OCI-LY1 (cell line): ENCODE measurements at regions not wholly inside any gene's neighbourhood (a gene's known extent, or its start where the extent isn't known, plus 50 kb on each side); places are given as distances from the start of the nearest gene placed in this dataset.
"Not testable (repeated sequence)": the region's sequence is repeated elsewhere in the genome, so short reads cannot be mapped to it uniquely, and the experiment has no call there.

Source experiments
- H2AFZ ChIP-seq: fragments of 200-600 bp; sonication (generic), shearing (Covaris generic); 2 replicates; pipeline ENCODE4 v1.6.0; 2014; ENCODE audit warnings: antibody characterized with exemption, mild to moderate bottlenecking, low read length
- H3F3A ChIP-seq: fragments of 200-600 bp; sonication (generic), shearing (Covaris generic); 2 replicates; pipeline ENCODE4 v1.6.0; 2014; ENCODE audit warnings: mild to moderate bottlenecking, antibody characterized with exemption, low read length, moderate library complexity; ENCODE audit not compliant: insufficient read depth
- H3K27ac ChIP-seq: fragments of 200-600 bp; sonication (generic); 2 replicates; pipeline ENCODE4 v1.5.1; 2014; ENCODE audit warnings: low read length, mixed run types, mild to moderate bottlenecking, low read depth; ENCODE audit not compliant: poor library complexity, severe bottlenecking
- H3K27me3 ChIP-seq: fragments of 200-600 bp; sonication (generic); 2 replicates; pipeline ENCODE4 v1.6.0; 2014; ENCODE audit warnings: antibody characterized with exemption, mild to moderate bottlenecking, low read length, moderate library complexity; ENCODE audit not compliant: insufficient read depth
- H3K36me3 ChIP-seq: fragments of 200-600 bp; sonication (generic); 2 replicates; pipeline ENCODE4 v1.6.1; 2014; ENCODE audit warnings: mild to moderate bottlenecking, antibody characterized with exemption, low read length, moderate library complexity, mixed read lengths; ENCODE audit not compliant: insufficient read depth
- H3K4me1 ChIP-seq: fragments of 200-600 bp; sonication (generic); 2 replicates; pipeline ENCODE4 v1.5.1; 2014; ENCODE audit warnings: mild to moderate bottlenecking, low read length, moderate library complexity; ENCODE audit not compliant: insufficient read depth, severe bottlenecking
- H3K4me2 ChIP-seq: fragments of 200-600 bp; sonication (generic), shearing (Covaris generic); 2 replicates; pipeline ENCODE4 v1.6.1; 2014; ENCODE audit warnings: low read length
- H3K4me3 ChIP-seq: fragments of 200-600 bp; sonication (generic); 2 replicates; pipeline ENCODE4 v1.5.1; 2014; ENCODE audit warnings: low read length, low read depth, mild to moderate bottlenecking, mixed read lengths; ENCODE audit not compliant: poor library complexity, severe bottlenecking
- H3K79me2 ChIP-seq: fragments of 200-600 bp; shearing (Covaris generic); 2 replicates; pipeline ENCODE4 v1.6.1; 2016; ENCODE audit warnings: mixed run types, low read length, mixed read lengths; ENCODE audit not compliant: insufficient read depth
- H3K9ac ChIP-seq: fragments of 200-600 bp; sonication (generic), shearing (Covaris generic); 2 replicates; pipeline ENCODE4 v1.6.1; 2014; ENCODE audit warnings: mild to moderate bottlenecking, low read length, mixed read lengths
- H3K9me2 ChIP-seq: fragments of 200-600 bp; sonication (generic), shearing (Covaris generic); 2 replicates; pipeline ENCODE4 v1.6.1; 2014; ENCODE audit warnings: low read depth, mild to moderate bottlenecking, low read length, mixed read lengths
- H3K9me3 ChIP-seq: fragments of 200-600 bp; shearing (Covaris generic); 2 replicates; pipeline ENCODE4 v1.6.1; 2014; ENCODE audit warnings: low read length, mixed read lengths
- H4K20me1 ChIP-seq: fragments of 200-600 bp; sonication (generic), shearing (Covaris generic); 2 replicates; pipeline ENCODE4 v1.6.0; 2016; ENCODE audit warnings: mild to moderate bottlenecking, low read length; ENCODE audit not compliant: insufficient read depth
- CTCF ChIP-seq: fragments of 200-600 bp; sonication (generic), shearing (Covaris generic); IDR thresholded peaks from 2 replicates; pipeline ENCODE4 v1.5.1; 2017; ENCODE audit warnings: mild to moderate bottlenecking, antibody characterized with exemption, low read length, moderate library complexity, mixed read lengths
- EZH2 ChIP-seq: fragments of 200-600 bp; sonication (generic), shearing (Covaris generic); IDR thresholded peaks from 2 replicates; pipeline ENCODE4 v1.8.0; 2017; ENCODE audit warnings: borderline replicate concordance, mixed run types, mild to moderate bottlenecking, antibody characterized with exemption, low read length, moderate library complexity, mixed read lengths

- Histone ChIP-seq H3K9me2 (no peaks in the 10 kb centered on the region), H3K9ac (no peak overlapping the region), H3K27ac (no peak overlapping the region), H3K79me2 (no peaks in the 10 kb centered on the region), H3F3A (no peaks in the 10 kb centered on the region), H3K4me3 (no peak overlapping the region), H3K9me3 (no peaks in the 10 kb centered on the region), H3K4me2 (no peak overlapping the region), H4K20me1 (no peaks in the 10 kb centered on the region), H3K27me3 (no peaks in the 10 kb centered on the region), H3K4me1 (no peaks in the 10 kb centered on the region), H2AFZ (no peak overlapping the region), H3K36me3 (no peaks in the 10 kb centered on the region)
- TF ChIP-seq EZH2 (no peak), CTCF (no peak)
Measured at GRCh38 chrX:102784550-102784949, 64.0 kb downstream of the GPRASP3 start.

GRCh38 chrX:102787283-102787682 lies 66.7 kb downstream of the GPRASP3 start:
- Histone ChIP-seq H3K4me1 (no peaks in the 10 kb centered on the region), H3K9me3 (no peaks in the 10 kb centered on the region), H3K79me2 (no peaks in the 10 kb centered on the region), H3K4me3 (no peak overlapping the region), H3K9me2 (no peaks in the 10 kb centered on the region), H3K9ac (no peak overlapping the region), H3K27ac (no peak overlapping the region), H3K4me2 (no peak overlapping the region), H3K36me3 (no peaks in the 10 kb centered on the region), H3F3A (no peaks in the 10 kb centered on the region), H4K20me1 (no peaks in the 10 kb centered on the region), H3K27me3 (no peaks in the 10 kb centered on the region), H2AFZ (no peak overlapping the region)
- TF ChIP-seq EZH2: no peak
- TF ChIP-seq CTCF: no peak

GRCh38 chrX:102808336-102808735 lies 87.8 kb downstream of the GPRASP3 start:
- no peak for TF ChIP-seq CTCF
- no peak for TF ChIP-seq EZH2

GRCh38 chrX:102818269-102818668 lies 97.7 kb downstream of the GPRASP3 start:
- not testable (repeated sequence) for H3F3A ChIP-seq, H3K4me1 ChIP-seq, H3K9me3 ChIP-seq, H2AFZ ChIP-seq, H3K9ac ChIP-seq, H3K9me2 ChIP-seq, H3K36me3 ChIP-seq, H4K20me1 ChIP-seq, H3K4me3 ChIP-seq, H3K27me3 ChIP-seq, H3K4me2 ChIP-seq, H3K79me2 ChIP-seq, H3K27ac ChIP-seq

More at GRCh38 chrX:102808336-102808735, 87.8 kb downstream of the GPRASP3 start:
- H3K4me2 ChIP-seq: no peak overlapping the region
- no peaks in the 10 kb centered on the region for H3K4me1 ChIP-seq
- no peaks in the 10 kb centered on the region for H4K20me1 ChIP-seq
- no peak overlapping the region for H3K9ac ChIP-seq
- no peaks in the 10 kb centered on the region for H3K27me3 ChIP-seq
- no peak overlapping the region for H3K27ac ChIP-seq
- no peaks in the 10 kb centered on the region for H3F3A ChIP-seq
- H3K79me2 ChIP-seq: no peaks in the 10 kb centered on the region
- H3K9me3 ChIP-seq: no peaks in the 10 kb centered on the region
- H3K36me3 ChIP-seq: no peaks in the 10 kb centered on the region
- H3K4me3 ChIP-seq: no peak overlapping the region
- H2AFZ ChIP-seq: no peak overlapping the region
- H3K9me2 ChIP-seq: no peaks in the 10 kb centered on the region
